ENCODE measurements at regions not wholly inside any gene's neighbourhood (a gene's known extent, or its start where the extent isn't known, plus 50 kb on each side); places are given as distances from the start of the nearest gene placed in this dataset.

DNA sequence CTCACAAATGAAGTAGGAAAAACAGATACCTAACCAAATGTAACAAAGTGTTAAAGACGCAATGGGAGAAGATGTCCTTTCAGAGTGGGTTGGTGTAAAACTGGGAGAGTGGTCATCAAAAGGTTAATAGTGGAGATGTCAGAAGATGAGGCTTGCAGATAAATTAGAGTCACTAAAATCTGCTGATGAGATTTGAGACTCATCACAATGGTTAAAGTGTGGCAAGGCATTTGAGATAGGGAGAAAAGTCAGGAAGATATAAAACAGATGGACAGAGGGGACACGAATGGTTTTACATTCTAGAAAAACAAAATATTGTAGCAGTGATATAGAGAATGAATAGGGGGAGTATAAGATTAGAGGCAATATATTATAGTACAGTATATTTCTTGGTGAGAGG is 406.0 kb upstream of the SEMA6A start:
- Histone ChIP-seq H3K4me1 (ENCODE audit: insufficient read depth, low read length) (no peaks in the 10 kb centered on the region), H4K91ac (ENCODE audit: insufficient read length, low read depth, low read length) (no peak overlapping the region), H2BK20ac (ENCODE audit: low read depth, low read length, poor library complexity, severe bottlenecking) (no peak overlapping the region), H3K4ac (ENCODE audit: low read depth, low read length) (no peak overlapping the region), H4K20me1 (ENCODE audit: control insufficient read depth, insufficient read depth, insufficient read length) (no peaks in the 10 kb centered on the region), H2BK15ac (ENCODE audit: low read depth, low read length) (no peak overlapping the region), H3K9ac (ENCODE audit: extremely low read depth, insufficient read length, low read length) (no peak overlapping the region), H3K4me2 (ENCODE audit: insufficient read depth, insufficient read length, low read length) (no peak overlapping the region), H3K27ac (ENCODE audit: insufficient read length, low read depth, low read length) (no peak overlapping the region), H3K23ac (ENCODE audit: insufficient read length, low read depth, low read length) (no peak overlapping the region), H3K23me2 (ENCODE audit: insufficient read length, low read depth, low read length, poor library complexity, severe bottlenecking) (no peaks in the 10 kb centered on the region), H3K18ac (ENCODE audit: insufficient read length, low read depth, low read length) (no peak overlapping the region), H2BK5ac (ENCODE audit: insufficient read length, low read length) (no peak overlapping the region), H2BK12ac (ENCODE audit: insufficient read length, low read depth, low read length) (no peak overlapping the region), H3K56ac (ENCODE audit: insufficient read length, low read depth, low read length) (no peak overlapping the region), H2BK120ac (ENCODE audit: low read depth, low read length, poor library complexity, severe bottlenecking) (no peak overlapping the region), H3K79me1 (ENCODE audit: insufficient read depth, low read depth, low read length, poor library complexity, severe bottlenecking) (no peaks in the 10 kb centered on the region), H3K27me3 (ENCODE audit: insufficient read depth, low read length) (no peaks in the 10 kb centered on the region), H2AFZ (ENCODE audit: low read length) (no peak overlapping the region), H3T11ph (ENCODE audit: low read length) (no peak overlapping the region), H3K79me2 (ENCODE audit: insufficient read depth, low read length) (no peaks in the 10 kb centered on the region), H3K14ac (ENCODE audit: insufficient read depth, low read length) (no peak overlapping the region), H4K8ac (replicated peaks; ENCODE audit: insufficient read length, low read depth, low read length) (no peak overlapping the region), H3K9me3 (ENCODE audit: control insufficient read depth, low read depth, low read length) (no peaks in the 10 kb centered on the region), H4K5ac (ENCODE audit: insufficient read length, low read depth, low read length) (no peak overlapping the region), H2AK5ac (ENCODE audit: insufficient read length, low read length) (no peak overlapping the region)
- DNase-seq: no peak
- no peak overlapping the region for H3K27ac Mint-ChIP-seq
- H3K9me3 Mint-ChIP-seq: peaks cover 0 to under 1% of the 10 kb centered on the region in 2 experiments; a peak in 1 of 5 replicates
- H3K4me3 Mint-ChIP-seq: no peak overlapping the region
- no CpG with 5 or more reads among the region's 2 CpGs for WGBS (ENCODE audit: extremely low coverage, insufficient read length, low lambda C conversion rate)
- TF ChIP-seq, protein P1, sequence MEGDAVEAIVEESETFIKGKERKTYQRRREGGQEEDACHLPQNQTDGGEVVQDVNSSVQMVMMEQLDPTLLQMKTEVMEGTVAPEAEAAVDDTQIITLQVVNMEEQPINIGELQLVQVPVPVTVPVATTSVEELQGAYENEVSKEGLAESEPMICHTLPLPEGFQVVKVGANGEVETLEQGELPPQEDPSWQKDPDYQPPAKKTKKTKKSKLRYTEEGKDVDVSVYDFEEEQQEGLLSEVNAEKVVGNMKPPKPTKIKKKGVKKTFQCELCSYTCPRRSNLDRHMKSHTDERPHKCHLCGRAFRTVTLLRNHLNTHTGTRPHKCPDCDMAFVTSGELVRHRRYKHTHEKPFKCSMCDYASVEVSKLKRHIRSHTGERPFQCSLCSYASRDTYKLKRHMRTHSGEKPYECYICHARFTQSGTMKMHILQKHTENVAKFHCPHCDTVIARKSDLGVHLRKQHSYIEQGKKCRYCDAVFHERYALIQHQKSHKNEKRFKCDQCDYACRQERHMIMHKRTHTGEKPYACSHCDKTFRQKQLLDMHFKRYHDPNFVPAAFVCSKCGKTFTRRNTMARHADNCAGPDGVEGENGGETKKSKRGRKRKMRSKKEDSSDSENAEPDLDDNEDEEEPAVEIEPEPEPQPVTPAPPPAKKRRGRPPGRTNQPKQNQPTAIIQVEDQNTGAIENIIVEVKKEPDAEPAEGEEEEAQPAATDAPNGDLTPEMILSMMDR (conservative IDR thresholded peaks at IDR 0.05): no peak
- H3K36me3 Mint-ChIP-seq (ENCODE audit: insufficient read depth in 1 of 3, low read depth in 3 of 3): no peaks in the 10 kb centered on the region
- H3K27me3 Mint-ChIP-seq (ENCODE audit: low read depth): no peaks in the 10 kb centered on the region
- H3K4me1 Mint-ChIP-seq: no peaks in the 10 kb centered on the region
